ENCODE measurements at regions not wholly inside any gene's neighbourhood (a gene's known extent, or its start where the extent isn't known, plus 50 kb on each side); places are given as distances from the start of the nearest gene placed in this dataset.

DNA sequence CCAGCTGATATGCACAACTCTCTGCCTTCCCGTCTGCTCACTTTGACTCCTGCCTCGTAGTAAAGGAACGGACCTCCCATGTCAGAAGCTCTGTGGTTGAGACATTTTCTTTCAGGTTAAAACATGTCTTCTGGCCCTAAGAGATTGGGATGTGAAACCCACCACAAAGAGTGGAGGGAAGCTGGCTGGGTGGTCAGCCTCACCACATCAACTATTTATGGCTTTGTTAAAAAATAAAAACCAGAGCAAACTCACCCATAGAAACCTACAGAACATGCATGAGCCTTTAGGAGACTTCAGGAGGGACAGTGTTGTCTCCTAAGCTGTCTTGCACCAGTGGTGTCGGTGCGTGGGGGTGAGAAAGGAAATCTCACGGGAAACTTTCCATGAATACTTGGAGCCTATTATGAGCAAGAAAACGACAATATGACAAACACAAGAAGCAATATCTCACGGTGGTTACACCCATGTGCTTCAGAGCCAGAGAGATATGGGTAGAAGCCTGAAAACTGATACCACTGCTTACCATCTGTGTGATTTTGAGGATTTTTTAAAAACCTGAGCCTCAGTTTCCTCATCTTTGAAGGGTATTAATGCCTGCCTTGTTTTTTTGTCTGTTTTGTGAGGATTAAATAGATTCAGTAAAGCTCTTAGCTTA lies 61.7 kb upstream of the XYLT1 start:
- TF ChIP-seq ZBTB7A (IDR thresholded peaks at IDR 0.05; ENCODE audit: low read depth) (no peak), EGR1 (IDR thresholded peaks at IDR 0.05) (no peak), TEAD4 (IDR thresholded peaks at IDR 0.05) (no peak)

DNA sequence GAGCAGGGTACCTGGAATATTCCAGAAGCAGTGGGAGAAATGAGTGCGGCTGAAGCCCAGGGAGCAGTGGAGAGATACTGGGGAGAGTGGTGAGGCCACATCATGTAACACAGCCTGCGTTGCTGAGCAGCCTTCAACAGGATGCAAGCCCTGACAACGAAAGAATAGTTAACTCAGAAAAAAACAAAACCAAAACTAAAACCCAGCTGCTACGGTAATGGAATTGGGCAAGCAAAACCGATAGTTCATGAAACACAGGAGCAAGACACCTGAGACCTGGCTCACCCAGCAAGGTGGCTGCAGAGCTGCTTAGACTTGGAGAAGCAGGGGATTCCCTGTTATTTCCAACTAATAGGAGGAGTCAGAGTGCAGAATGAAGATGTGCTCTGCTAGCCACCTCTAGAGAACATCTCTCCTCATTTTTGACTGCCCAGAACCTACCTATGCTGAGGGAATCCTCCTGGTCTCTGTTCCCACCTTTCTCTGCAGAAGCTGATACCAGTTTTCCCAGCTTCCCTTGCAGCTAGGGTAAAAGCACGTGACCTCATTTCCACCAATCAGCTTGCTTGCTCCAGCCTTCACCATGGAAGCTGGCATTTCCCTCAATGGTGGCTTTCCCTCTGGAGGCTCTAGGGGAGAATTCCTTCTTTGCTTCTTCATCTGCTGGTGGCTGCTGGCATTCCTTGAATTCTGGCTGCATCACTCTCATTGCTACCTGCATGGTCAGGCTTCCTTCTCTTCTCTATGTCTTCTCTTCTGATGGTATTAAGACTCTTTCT lies 59.4 kb upstream of the XYLT1 start:
- TF ChIP-seq, protein P1, sequence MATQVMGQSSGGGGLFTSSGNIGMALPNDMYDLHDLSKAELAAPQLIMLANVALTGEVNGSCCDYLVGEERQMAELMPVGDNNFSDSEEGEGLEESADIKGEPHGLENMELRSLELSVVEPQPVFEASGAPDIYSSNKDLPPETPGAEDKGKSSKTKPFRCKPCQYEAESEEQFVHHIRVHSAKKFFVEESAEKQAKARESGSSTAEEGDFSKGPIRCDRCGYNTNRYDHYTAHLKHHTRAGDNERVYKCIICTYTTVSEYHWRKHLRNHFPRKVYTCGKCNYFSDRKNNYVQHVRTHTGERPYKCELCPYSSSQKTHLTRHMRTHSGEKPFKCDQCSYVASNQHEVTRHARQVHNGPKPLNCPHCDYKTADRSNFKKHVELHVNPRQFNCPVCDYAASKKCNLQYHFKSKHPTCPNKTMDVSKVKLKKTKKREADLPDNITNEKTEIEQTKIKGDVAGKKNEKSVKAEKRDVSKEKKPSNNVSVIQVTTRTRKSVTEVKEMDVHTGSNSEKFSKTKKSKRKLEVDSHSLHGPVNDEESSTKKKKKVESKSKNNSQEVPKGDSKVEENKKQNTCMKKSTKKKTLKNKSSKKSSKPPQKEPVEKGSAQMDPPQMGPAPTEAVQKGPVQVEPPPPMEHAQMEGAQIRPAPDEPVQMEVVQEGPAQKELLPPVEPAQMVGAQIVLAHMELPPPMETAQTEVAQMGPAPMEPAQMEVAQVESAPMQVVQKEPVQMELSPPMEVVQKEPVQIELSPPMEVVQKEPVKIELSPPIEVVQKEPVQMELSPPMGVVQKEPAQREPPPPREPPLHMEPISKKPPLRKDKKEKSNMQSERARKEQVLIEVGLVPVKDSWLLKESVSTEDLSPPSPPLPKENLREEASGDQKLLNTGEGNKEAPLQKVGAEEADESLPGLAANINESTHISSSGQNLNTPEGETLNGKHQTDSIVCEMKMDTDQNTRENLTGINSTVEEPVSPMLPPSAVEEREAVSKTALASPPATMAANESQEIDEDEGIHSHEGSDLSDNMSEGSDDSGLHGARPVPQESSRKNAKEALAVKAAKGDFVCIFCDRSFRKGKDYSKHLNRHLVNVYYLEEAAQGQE (IDR thresholded peaks at IDR 0.05; ENCODE audit: low read depth): no peak
- TF ChIP-seq, protein P2, sequence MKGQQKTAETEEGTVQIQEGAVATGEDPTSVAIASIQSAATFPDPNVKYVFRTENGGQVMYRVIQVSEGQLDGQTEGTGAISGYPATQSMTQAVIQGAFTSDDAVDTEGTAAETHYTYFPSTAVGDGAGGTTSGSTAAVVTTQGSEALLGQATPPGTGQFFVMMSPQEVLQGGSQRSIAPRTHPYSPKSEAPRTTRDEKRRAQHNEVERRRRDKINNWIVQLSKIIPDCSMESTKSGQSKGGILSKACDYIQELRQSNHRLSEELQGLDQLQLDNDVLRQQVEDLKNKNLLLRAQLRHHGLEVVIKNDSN (IDR thresholded peaks at IDR 0.05): no peak

DNA sequence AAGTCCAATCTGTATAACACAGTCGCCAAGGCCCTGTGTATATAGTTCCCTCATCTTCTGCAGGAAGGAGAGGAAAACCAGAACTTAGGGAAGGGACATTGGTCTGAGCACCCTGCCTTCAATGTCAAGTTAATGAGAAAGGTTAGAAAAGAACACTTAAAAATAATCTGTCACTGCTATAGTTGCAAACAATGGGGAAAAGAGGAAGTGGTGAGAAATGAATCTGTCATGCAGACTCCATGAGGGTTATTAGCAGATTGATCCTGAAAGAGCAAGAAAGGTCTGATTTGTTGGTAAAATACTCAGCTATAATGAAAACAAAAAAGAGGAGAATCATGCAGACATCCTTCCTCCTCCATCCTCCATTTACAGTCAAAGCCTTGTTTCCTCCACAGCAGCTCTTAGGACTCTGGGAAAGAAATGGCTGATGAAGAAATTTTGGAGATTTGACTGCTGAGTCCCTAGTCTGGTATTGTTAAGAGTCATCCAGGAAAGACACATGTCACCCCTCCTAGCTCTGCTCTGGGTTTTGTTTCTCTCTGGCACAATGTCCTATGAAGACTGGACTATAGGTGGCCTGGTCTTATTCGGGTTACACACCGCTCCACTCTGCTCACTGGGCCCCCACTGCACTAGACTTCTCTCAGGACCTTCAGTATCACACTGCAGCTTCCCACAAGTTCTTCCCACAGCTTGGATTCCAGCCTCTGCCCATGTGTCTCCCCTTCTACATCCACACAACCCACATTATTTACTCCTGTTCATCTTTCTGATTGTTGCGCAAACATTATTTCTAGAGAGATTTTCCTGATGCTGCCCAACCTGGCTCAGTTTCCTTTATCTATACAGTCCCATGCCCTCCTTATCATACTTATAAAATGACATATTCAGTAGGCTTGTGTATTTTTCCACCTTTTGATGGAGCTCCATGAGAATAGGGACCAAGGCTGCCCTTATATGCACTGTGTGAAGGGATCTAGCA lies 56.5 kb upstream of the XYLT1 start:
- no peak for TF ChIP-seq TCF12 (IDR thresholded peaks at IDR 0.05; ENCODE audit: low read depth)
- no peak for TF ChIP-seq RAD21 (IDR thresholded peaks at IDR 0.05; ENCODE audit: low read depth)
- no peak for TF ChIP-seq EGR1 (IDR thresholded peaks at IDR 0.05)
- TF ChIP-seq, protein P1 (IDR thresholded peaks at IDR 0.05; ENCODE audit: low read depth): no peak
- TF ChIP-seq TAF1 (IDR thresholded peaks at IDR 0.05; ENCODE audit: low read depth): no peak
- TF ChIP-seq EP300 (IDR thresholded peaks at IDR 0.05; ENCODE audit: borderline replicate concordance): no peak
- TF ChIP-seq ZBTB7A (IDR thresholded peaks at IDR 0.05; ENCODE audit: low read depth): no peak
- no peak for TF ChIP-seq NFIC (IDR thresholded peaks at IDR 0.05)
- TF ChIP-seq CREB1 (IDR thresholded peaks at IDR 0.05; ENCODE audit: low read depth): no peak
- TF ChIP-seq, protein P3, sequence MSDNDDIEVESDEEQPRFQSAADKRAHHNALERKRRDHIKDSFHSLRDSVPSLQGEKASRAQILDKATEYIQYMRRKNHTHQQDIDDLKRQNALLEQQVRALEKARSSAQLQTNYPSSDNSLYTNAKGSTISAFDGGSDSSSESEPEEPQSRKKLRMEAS (IDR thresholded peaks at IDR 0.05): no peak
- TF ChIP-seq, protein P2 (IDR thresholded peaks at IDR 0.05): no peak
- no peak for TF ChIP-seq CEBPB (IDR thresholded peaks at IDR 0.05)
- no peak for TF ChIP-seq TEAD4 (IDR thresholded peaks at IDR 0.05)
- no peak for TF ChIP-seq FOXM1 (IDR thresholded peaks at IDR 0.05; ENCODE audit: borderline replicate concordance, low read depth)
- no peak for TF ChIP-seq YY1 (IDR thresholded peaks at IDR 0.05; ENCODE audit: low read depth)

DNA sequence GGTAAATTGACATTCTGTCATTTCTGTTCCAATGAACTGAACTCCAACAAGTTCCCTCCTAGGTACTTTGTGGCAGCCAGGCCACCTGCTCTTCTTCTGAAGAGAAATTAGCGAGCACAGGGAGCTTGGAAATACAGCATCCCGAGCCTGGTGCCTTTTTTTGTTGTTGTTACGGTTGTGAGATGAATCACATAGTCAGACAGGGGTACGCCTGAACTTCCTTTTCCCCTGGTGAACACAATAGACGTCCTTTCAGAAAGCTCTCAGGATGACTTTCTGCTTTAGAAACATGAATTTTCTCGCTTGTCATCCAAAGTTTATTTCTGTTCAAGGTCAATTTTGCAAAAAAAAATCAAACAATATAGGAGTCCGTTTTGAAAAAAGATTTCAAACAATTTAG lies 53.9 kb upstream of the XYLT1 start:
- TF ChIP-seq EGR1 (IDR thresholded peaks at IDR 0.05) (no peak), EP300 (IDR thresholded peaks at IDR 0.05; ENCODE audit: borderline replicate concordance) (no peak), ZBTB7A (IDR thresholded peaks at IDR 0.05; ENCODE audit: low read depth) (no peak), CREB1 (IDR thresholded peaks at IDR 0.05; ENCODE audit: low read depth) (no peak), RAD21 (IDR thresholded peaks at IDR 0.05; ENCODE audit: low read depth) (no peak), NFIC (IDR thresholded peaks at IDR 0.05) (no peak)
- TF ChIP-seq, protein P1 (IDR thresholded peaks at IDR 0.05; ENCODE audit: low read depth): no peak
- TF ChIP-seq, protein P2 (IDR thresholded peaks at IDR 0.05): no peak

Measured in Ishikawa (cell line).